ENCODE measurements at regions not wholly inside any gene's neighbourhood (a gene's known extent, or its start where the extent isn't known, plus 50 kb on each side); places are given as distances from the start of the nearest gene placed in this dataset.

- Histone ChIP-seq H3K9me3 (peaks cover 0 to 14% (median 0%) of the 10 kb centered on the region in 3 donors), H3K4me1 (no peaks in the 10 kb centered on the region), H3K27me3 (peaks cover 6% of the 10 kb centered on the region), H3K27ac (no peak overlapping the region), H3K4me3 (no peak overlapping the region), H3K36me3 (no peaks in the 10 kb centered on the region)
- 56 to 67% methylated on average over 2 of the region's 2 CpGs for WGBS, 2 donors (ENCODE audit: low coverage in 1 of 2)
- ATAC-seq: no peak
- TF ChIP-seq EP300 (IDR thresholded peaks at IDR 0.05) (no peak), POLR2A (IDR thresholded peaks at IDR 0.05) (no peak)
- TF ChIP-seq, protein P1, sequence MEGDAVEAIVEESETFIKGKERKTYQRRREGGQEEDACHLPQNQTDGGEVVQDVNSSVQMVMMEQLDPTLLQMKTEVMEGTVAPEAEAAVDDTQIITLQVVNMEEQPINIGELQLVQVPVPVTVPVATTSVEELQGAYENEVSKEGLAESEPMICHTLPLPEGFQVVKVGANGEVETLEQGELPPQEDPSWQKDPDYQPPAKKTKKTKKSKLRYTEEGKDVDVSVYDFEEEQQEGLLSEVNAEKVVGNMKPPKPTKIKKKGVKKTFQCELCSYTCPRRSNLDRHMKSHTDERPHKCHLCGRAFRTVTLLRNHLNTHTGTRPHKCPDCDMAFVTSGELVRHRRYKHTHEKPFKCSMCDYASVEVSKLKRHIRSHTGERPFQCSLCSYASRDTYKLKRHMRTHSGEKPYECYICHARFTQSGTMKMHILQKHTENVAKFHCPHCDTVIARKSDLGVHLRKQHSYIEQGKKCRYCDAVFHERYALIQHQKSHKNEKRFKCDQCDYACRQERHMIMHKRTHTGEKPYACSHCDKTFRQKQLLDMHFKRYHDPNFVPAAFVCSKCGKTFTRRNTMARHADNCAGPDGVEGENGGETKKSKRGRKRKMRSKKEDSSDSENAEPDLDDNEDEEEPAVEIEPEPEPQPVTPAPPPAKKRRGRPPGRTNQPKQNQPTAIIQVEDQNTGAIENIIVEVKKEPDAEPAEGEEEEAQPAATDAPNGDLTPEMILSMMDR (IDR thresholded peaks at IDR 0.05): no peak
Measured at GRCh38 chr1:116841569-116842344, 68.0 kb upstream of the PTGFRN start.

GRCh38 chr1:116842654-116843053, 67.1 kb upstream of the PTGFRN start:
- Histone ChIP-seq H3K9me3 (peaks cover 0 to 7% (median 0%) of the 10 kb centered on the region in 3 donors), H3K36me3 (no peaks in the 10 kb centered on the region), H3K4me1 (no peaks in the 10 kb centered on the region), H3K4me3 (no peak overlapping the region), H3K27me3 (peaks cover 6% of the 10 kb centered on the region), H3K27ac (no peak overlapping the region)
- TF ChIP-seq, protein P1 (IDR thresholded peaks at IDR 0.05): peak in 1 of 4 experiments; percentile 11
- TF ChIP-seq POLR2AphosphoS5 (IDR thresholded peaks at IDR 0.05) (no peak), EP300 (IDR thresholded peaks at IDR 0.05) (no peak)
- 42 to 70% methylated on average over 4 of the region's 4 CpGs for WGBS, 2 donors (ENCODE audit: low coverage in 1 of 2)
- no peak for ATAC-seq

GRCh38 chr1:116844775-116845174, 64.9 kb upstream of the PTGFRN start:
- no peaks in the 10 kb centered on the region for H3K36me3 ChIP-seq
- no peaks in the 10 kb centered on the region for H3K4me1 ChIP-seq
- ATAC-seq: no peak
- WGBS, 2 donors (ENCODE audit: low coverage in 1 of 2): 91 to 95% methylated on average over 1 of the region's 1 CpG
- peaks cover 0 to 4% (median 0%) of the 10 kb centered on the region in 3 donors for H3K9me3 ChIP-seq
- TF ChIP-seq POLR2A (IDR thresholded peaks at IDR 0.05): no peak
- no peak for TF ChIP-seq EP300 (IDR thresholded peaks at IDR 0.05)
- TF ChIP-seq, protein P1 (IDR thresholded peaks at IDR 0.05): no peak
- no peak for TF ChIP-seq POLR2AphosphoS5 (IDR thresholded peaks at IDR 0.05)
- H3K27ac ChIP-seq: no peak overlapping the region
- H3K4me3 ChIP-seq: no peak overlapping the region
- no peaks in the 10 kb centered on the region for H3K27me3 ChIP-seq

DNA sequence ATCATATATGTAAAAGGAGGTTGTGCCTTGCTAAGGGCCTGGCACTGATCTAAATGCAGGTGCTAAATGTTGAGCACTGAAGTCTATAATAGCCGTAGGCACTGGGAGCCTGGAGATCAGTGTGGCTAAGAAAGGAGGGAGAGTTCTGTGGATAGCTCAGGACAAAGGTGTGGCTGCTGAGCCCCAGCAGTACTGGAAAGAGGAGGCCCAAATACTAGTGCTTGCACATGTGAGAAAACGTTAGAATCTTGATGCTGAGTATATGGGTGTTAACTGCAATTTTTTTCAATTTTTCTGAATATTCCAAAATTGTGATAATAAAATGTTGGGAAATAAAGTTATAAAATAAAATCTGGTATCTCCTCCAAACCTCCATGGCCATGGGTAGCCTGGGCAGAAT, 62.5 kb upstream of the PTGFRN start:
- H3K27ac ChIP-seq: peak overlapping the region in 2 of 4 donors; percentile 43 to 47
- H3K36me3 ChIP-seq: no peaks in the 10 kb centered on the region
- no peak for TF ChIP-seq POLR2AphosphoS5 (IDR thresholded peaks at IDR 0.05)
- TF ChIP-seq, protein P1 (IDR thresholded peaks at IDR 0.05): no peak
- TF ChIP-seq POLR2A (IDR thresholded peaks at IDR 0.05): no peak
- no peak for TF ChIP-seq EP300 (IDR thresholded peaks at IDR 0.05)
- H3K9me3 ChIP-seq: peaks cover 0 to 4% (median 0%) of the 10 kb centered on the region in 3 donors
- no peaks in the 10 kb centered on the region for H3K27me3 ChIP-seq
- WGBS, 2 donors (ENCODE audit: low coverage in 1 of 2): 67 to 88% methylated on average over 1 to 2 of the region's 2 CpGs
- peak; percentile 48 for ATAC-seq
- H3K4me3 ChIP-seq: no peak overlapping the region
- H3K4me1 ChIP-seq: no peaks in the 10 kb centered on the region
